ENCODE measurements at regions not wholly inside any gene's neighbourhood (a gene's known extent, or its start where the extent isn't known, plus 50 kb on each side); places are given as distances from the start of the nearest gene placed in this dataset.
A peak's percentile ranks its signal among the peaks of the same experiment; 100 is the strongest.
"Not testable (repeated sequence)": the region's sequence is repeated elsewhere in the genome, so short reads cannot be mapped to it uniquely, and the experiment has no call there.

GRCh38 chr15:63434576-63435186 is 53.0 kb upstream of the CA12 start:
- DNase-seq (ENCODE audit: low read depth): no peak

- DNase-seq (ENCODE audit: low read depth): no peak
These were observed 53.7 kb upstream of the CA12 start for GRCh38 chr15:63435204-63435820.

- no peak for DNase-seq (ENCODE audit: low read depth)
These were observed 54.7 kb upstream of the CA12 start for GRCh38 chr15:63436341-63436740.

- peak; percentile 88 for DNase-seq (ENCODE audit: low read depth)
These were observed 55.3 kb upstream of the CA12 start for GRCh38 chr15:63436872-63437375.

GRCh38 chr15:63439536-63440264 is 58.1 kb upstream of the CA12 start:
- no peak for DNase-seq (ENCODE audit: low read depth)

- no peak for DNase-seq (ENCODE audit: low read depth)
These were observed 58.6 kb upstream of the CA12 start for GRCh38 chr15:63440265-63440648.

GRCh38 chr15:63440756-63441155 is 59.1 kb upstream of the CA12 start:
- no peak for DNase-seq (ENCODE audit: low read depth)

GRCh38 chr15:63441266-63441665 is 59.6 kb upstream of the CA12 start:
- no peak for DNase-seq (ENCODE audit: low read depth)

- no peak for DNase-seq (ENCODE audit: low read depth)
These were observed 60.4 kb upstream of the CA12 start for GRCh38 chr15:63442080-63442479.

- no peak for DNase-seq (ENCODE audit: low read depth)
These were observed 59.8 kb upstream of the USP3 start for GRCh38 chr15:63444611-63445010.

- no peak for DNase-seq (ENCODE audit: low read depth)
These were observed 58.1 kb upstream of the USP3 start for GRCh38 chr15:63446255-63446654.

GRCh38 chr15:63447017-63447676 is 57.2 kb upstream of the USP3 start:
- DNase-seq (ENCODE audit: low read depth): no peak

- no peak for DNase-seq (ENCODE audit: low read depth)
These were observed 56.1 kb upstream of the USP3 start for GRCh38 chr15:63448266-63448665.

GRCh38 chr15:63448872-63449555 is 55.4 kb upstream of the USP3 start:
- not testable (repeated sequence) for DNase-seq (ENCODE audit: low read depth)

GRCh38 chr15:63449731-63450130 is 54.7 kb upstream of the USP3 start:
- no peak for DNase-seq (ENCODE audit: low read depth)

- no peak for DNase-seq (ENCODE audit: low read depth)
These were observed 53.5 kb upstream of the USP3 start for GRCh38 chr15:63450884-63451225.

- no peak for DNase-seq (ENCODE audit: low read depth)
These were observed 52.6 kb upstream of the USP3 start for GRCh38 chr15:63451671-63452315.

- DNase-seq (ENCODE audit: low read depth): no peak
These were observed 51.7 kb upstream of the USP3 start for GRCh38 chr15:63452552-63453136.

- no peak for DNase-seq (ENCODE audit: low read depth)
These were observed 51.0 kb upstream of the USP3 start for GRCh38 chr15:63453186-63453905.

- no peak for DNase-seq (ENCODE audit: low read depth)
These were observed 49.7 kb upstream of the USP3 start for GRCh38 chr15:63454503-63455211.
